ENCODE measurements at regions not wholly inside any gene's neighbourhood (a gene's known extent, or its start where the extent isn't known, plus 50 kb on each side); places are given as distances from the start of the nearest gene placed in this dataset.

DNA sequence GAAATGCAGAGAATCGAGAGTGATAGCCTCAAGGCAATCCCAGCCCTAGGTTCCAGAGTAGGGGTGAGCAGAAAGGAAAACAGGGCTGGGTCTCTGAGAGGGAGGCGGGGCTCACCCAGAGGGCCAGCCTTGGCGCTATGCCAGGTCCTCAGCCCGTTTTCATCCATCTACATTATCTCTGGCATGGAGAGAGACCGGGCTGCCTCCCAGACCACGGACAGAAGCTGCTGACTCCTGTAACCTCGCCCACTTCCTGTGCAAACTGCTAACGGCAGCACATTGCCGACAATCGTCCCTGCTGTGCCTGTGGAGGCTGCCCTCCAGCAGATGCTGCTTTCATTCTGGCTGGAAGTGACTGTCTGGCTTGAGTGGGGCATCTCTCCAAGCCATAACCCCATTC is 569.1 kb downstream of the NPHP4 start:
- DNase-seq (ENCODE audit: low spot score), result no peak

DNA sequence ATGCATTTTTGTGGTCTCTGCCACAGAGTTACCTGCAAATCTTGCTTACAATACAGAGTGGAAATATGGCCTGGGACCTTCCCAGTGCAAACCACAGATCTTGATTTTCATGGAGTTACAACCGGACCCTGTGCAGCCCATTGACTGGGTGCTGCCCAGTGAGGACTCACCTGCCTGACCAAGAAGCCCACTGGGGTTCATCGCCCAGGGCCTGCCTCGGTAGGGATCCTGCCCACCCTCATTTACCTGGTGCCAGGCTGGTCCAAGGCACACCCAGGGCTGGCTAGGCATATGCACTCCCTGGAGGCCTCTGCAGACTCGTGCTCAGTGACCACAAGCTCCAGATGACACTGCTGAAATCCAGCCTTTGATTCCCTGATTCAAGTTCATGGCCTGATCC is 572.7 kb downstream of the NPHP4 start:
- no peak for DNase-seq (ENCODE audit: low spot score)

DNA sequence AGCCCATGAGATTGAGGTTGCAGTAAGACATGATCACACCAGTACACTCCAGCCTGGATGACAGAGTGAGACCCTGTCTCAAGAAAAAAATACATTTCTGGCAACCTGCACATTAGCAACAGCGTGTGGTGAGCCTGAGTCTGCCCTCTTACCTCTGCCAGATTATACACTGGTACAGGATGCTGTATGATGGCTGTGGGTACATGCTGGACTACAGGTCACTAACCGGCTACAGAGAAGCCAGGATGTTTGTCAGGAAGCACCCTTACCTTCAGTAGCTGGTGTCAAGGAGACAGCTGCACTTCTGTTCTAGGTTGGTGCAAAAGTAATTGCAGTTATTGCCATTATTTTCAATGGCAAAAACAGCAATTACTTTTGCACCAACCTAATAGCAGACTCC is 575.7 kb downstream of the NPHP4 start:
- DNase-seq (ENCODE audit: low spot score), result no peak

DNA sequence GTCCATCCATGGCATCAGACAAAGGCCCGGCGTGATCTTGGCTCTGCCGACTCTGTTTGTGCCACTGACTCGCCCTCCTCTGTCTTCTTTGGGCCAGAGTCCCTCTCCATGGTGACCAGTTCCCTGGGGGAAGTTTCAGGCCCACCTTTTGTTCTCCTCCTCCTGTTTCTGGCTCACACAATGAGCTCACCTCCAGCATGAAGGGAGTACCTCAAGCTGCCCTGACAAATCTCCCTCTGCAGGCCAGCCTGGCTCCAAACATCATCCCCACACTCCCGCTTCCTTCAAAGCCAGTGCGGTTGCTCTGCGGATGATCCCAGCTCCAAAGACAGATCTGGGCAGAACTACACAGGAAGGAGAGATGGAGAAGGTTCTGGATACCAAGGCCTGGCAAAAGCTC is 576.6 kb downstream of the NPHP4 start:
- no peak for DNase-seq (ENCODE audit: low spot score)

DNA sequence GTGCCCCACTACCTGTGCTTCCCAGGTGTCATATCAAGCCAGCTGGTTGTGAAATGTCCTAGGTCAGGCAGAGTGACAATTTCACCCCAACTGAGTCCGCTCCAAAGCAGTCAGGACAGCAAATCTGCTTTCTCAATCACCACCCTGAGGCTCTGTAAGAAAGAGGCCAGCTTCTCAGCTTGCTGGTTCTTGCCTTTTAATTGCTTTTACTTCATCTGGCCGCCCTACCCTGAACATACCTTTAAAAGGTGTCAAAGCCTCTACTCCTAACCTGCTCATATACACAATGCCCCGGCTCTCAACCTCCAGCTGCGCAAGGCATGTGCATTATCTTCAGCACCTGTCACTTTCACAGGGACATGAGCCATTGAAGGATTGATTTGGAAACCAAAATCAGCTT is 581.6 kb downstream of the NPHP4 start:
- DNase-seq (ENCODE audit: low spot score), result no peak

DNA sequence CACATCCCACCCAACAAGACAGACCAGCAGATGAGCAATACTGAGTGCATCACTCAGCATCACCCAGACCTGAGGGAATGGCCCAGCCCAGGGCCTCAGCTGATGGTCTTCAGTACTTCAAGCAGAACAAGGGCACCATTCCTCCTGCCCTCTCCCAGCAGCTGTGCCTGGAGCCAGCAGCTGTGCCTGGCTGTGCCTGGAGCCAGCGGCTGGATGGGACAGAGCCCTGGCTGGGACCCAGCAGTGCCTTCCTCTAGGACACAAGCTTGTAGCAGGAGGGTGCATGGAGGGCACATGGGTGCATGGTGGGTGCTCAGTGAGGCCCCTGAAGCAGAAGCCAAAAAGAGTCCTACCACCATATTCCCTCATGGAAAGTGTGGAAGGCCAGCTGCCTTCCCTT is 583.8 kb downstream of the NPHP4 start:
- no peak for DNase-seq (ENCODE audit: low spot score)

DNA sequence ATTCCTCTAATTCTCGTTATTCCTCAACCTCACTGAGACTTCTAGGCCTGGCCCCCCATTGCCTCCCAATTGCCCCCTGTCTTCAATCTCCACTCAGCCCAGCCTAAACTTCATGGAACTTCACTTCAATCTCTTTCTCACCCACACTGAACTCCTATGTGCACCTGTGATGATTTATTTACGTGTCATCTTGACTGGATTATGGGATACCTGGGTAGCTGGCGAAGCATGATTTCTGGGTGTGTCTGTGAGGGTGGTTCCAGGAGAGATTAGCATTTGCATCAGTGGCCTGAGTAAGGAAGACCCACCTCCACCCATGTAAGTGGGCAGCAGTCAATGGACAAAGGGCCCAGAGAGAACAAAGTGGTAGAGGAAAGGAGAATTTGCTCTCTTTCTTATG is 587.0 kb downstream of the NPHP4 start:
- DNase-seq (ENCODE audit: low spot score), result no peak

DNA sequence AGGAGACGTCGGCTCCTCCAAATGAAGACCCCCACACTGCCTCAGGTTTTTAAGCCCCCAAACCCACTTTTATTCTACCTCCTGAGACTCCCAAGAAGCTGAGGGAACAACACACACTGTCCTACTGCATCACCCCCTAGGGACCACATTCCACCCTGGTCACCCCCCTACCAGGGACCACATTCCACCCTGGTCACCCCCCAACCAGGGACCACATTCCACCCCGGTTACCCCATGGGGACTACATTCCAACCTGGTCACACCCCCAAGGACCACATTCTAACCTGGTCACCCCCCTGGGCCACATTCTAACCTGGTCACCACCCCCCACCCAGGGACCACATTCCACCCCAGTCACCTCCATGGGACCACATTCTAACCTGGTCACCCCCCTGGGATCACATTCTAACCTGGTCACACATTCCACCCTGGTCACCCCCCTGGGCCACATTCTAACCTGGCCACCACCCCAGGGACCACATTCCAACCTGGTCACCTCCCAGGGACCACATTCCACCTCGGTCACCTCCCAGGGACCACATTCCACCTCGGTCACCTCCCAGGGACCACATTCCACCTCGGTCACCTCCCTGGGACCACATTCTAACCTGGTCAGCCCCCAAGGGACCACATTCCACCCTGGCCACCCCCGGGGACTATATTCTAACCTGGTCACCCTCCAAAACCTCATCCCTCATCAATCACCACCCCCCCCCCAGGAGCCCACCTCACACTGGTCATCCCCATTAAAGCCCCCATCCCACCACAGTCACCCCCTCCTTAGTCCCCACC is 587.6 kb downstream of the NPHP4 start:
- no peak for DNase-seq (ENCODE audit: low spot score)

DNA sequence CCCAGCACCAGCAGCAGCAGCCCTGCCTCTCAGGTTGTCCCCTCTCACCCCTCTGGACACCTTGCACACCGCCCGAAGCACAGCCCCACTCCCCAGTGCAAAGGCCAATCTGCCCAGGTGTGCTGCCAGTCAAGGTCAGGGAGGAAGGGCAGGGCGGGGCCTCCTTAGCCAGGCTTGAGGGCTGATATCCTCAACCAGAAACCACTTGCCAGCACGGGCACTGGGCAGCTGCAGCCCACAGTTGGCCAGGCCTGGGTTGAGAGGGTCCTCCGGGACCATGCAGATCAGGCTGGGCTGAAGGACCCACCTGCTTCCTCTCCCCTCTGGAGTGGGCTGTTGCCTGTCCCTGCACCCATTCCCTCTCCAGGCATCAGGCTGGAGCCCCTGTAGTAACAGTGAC is 588.3 kb downstream of the NPHP4 start:
- no peak for DNase-seq (ENCODE audit: low spot score)

DNA sequence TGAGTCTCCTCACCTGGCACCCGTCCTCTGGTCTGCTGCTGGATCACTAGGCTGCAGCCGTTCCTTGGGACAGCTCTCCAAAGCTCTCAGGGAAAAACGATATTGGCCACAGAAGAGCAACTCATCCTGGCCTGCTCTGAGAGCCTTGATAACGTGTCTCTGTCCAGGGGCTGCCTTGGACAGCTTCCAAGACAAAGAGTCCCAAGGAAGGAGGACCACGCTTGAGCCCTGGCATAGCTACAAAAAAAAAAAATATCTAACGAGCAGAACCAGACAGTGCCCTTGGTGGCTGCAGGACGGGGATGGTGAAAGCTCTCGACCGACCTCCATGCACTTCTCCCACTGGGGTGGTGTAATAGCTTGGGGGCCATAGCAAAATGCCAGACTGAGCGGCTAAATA is 589.6 kb downstream of the NPHP4 start:
- DNase-seq (ENCODE audit: low spot score), result no peak

DNA sequence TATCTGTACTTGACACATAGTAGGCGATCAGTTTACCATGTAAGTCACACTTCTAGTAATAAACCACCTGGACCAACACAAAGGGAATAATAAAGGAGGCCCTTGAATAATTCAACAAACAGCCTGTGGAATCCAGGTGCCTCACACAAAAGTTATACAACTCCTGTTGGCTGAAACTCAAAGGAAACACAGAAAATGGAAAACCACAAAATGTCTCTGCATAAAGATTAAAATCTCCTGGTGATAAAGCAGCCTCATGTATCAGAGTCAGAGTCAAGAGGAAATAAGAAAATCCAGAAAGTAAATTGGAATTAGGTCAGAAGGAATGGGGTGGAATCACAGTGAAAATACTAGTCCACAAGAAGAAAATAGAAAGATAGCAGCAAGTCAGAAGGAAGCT is 592.5 kb downstream of the NPHP4 start:
- DNase-seq (ENCODE audit: low spot score), result no peak

DNA sequence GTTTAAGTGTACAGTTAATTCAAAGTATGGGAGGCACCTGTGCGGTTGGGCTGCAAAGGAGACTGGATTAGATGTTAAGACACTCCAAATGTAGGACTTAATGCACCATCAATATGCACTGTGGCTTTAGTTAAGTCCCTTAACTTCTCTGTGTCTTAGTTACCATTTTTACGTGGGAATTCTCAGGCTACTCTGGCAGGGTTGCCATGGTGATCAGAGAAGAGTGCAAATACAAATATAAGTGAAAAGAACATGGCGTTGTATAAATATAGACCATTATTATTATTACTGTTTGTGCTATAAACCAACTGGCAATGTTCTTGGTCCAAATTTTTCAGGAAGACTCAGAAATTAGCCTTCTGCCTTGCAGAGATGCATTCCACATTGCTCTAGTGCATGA is 595.6 kb downstream of the NPHP4 start:
- DNase-seq (ENCODE audit: low spot score), result no peak

DNA sequence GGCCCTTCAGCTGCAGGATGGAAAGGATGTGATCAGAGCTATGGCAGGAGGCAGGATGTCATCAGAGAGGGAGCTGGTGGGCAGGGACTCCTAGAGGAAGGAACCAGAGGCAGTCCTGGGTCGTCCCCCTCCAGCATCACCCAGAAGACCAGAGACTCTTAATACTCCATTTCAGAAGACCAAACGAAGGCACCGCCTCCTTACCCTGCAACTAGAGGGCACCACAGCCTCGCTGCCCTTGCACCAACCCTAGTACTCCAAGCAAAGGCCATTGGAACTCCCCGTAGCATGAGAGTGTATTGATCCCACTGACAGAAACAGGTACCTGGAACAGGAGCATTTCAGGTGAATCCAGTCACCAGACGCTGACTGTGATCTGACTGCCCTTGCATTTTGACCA is 598.1 kb downstream of the NPHP4 start:
- DNase-seq (ENCODE audit: low spot score), result no peak

DNA sequence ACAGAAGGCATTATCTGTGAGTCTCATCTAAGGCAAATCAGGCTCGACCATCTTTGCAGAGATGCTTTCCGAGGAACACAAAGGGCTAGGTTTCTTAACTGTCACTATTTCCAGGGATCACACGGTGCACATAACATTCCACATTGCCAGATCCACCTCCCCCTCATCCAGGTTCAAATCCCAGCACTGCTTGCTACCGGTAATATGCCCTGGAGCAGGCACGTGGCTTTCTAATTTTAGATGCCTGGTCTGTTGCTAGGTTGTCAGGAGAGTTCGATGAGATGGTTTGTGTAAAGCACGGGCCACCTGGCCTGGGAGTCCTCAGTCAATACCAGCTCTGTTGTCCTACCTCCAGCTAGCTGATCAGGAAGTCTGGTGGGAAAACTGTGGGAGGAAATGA is 598.6 kb downstream of the NPHP4 start:
- no peak for DNase-seq (ENCODE audit: low spot score)

DNA sequence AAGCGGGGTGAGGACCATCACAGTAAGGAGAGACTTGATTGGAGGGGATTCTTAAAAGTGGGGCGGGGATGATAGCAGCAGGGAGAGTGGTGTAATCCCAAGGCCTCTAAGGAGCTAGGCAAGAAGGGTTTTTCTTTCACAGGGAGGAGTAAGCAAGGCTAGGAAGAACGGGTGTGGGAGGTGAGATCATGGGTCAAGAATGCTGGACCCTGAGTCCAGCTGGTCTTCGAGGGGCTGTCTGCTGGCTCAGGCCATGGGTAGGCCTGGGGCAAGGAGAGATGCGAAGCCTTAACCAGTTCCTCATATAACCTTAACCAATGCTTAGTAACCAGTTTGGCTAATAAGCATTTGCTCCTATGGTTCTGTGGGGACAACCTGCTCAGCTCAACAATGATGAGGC is 599.1 kb downstream of the NPHP4 start:
- no peak for DNase-seq (ENCODE audit: low spot score)

DNA sequence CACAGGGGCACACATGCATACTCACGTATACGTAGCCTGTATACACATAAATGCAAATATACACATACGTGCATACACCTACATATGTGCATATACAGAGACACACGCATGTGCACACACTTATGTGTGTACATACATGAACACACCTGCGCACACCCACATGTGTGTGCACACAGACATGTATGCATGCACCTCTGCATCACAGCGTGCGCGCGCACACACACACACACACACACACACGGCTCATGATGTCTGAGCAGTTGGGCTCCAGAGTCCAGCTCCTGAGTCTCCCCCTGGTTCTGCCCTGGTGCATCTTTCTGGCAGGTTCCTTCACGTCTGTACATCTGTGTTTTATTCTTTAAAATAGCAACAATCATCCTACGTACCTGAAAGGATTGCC is 600.5 kb downstream of the NPHP4 start:
- no peak for DNase-seq (ENCODE audit: low spot score)

DNA sequence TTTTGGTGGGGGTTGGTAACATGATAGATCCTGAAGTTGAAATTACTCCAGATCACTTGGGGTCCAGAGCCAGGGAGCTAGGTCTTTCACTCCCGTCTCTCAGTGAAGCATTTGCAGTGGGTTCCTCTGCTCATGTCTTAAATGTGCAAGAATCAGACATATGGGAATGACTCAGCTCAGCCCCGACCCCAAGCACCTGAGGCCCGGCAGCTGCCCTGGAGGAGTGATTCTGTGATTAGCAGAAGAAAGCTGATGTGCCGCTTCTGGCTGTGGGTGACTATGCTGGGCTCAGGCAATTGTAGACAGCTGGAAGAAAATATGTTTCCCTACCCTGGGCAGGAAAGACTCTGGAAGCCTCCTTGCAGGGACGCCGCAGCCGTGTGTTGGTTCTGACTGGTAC is 601.7 kb downstream of the NPHP4 start:
- no peak for DNase-seq (ENCODE audit: low spot score)

DNA sequence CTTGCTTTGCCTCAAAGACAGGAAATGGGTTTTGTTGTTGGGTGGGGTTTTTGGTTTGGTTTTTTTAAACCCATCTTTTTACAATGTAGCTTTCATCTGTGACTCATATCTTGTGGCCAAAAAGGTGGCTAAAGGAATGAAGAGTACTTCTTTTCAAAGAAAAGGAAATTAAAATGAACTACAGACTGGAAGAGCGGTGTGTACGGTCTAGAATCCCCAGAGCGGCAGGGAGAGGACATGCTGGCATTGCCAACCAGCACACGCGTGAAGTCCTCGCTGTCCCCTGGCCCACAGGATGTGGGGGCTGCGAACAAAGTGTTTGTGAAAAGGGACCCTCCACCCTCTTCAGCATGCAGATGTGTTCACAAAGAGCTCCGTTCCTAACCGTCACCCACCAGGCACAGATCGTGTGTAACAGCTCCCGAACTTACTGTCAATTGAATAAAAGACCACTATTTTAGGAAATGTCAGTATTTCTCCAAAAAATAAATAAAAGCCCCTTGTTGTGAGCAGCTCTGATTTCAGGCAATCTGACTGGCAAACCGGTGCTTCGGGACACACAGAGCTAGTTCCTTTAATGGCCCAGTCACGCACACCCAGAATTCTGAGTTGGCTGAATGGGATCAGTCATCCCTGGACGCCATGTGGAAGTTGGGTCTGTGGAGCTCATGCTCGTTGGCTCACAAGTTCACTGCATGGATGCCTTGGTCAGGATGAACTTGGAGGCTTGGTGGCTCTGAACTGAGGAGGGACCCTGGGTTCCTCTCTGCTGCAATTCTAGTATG is 602.9 kb downstream of the NPHP4 start:
- no peak for DNase-seq (ENCODE audit: low spot score)

DNA sequence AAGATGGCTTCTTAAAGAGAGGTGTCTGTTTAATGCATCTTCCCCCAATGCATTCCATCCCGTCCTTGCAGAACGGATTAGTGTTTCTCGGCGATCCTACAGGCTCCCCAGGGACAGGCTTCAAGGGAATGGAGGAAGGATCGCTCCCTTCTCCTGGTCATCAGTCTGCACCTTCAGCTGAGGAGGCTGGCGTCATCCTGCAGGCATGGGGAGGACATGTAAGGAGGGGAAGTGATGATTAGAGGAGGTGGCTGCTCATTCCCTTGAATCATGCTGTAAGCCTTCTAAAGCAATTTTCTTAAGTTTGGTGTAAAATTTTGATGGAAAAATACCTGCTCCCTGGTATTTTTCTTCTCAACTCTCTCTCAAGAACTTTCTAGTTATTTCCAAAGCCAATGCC is 603.6 kb downstream of the NPHP4 start:
- no peak for DNase-seq (ENCODE audit: low spot score)

DNA sequence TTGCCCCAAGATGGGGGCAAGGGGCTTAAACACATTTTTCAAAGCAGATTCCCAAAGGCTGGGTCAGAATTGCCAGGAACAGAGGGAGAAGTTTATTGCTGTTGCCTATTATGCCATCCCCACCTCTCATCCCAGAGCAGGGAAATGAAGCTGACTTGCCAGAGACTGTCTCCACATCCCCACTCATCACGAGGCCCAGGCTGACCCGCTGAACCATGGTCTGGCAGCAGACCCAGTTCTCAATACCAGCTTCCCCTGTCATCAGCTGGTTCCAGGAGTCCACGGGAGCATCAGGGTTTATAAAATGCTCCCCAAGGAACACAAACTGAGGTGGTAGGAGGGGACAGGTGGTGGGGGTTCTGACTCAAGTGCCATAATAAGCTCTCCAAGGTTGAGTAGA is 605.9 kb downstream of the NPHP4 start:
- DNase-seq (ENCODE audit: low spot score), result no peak

DNA sequence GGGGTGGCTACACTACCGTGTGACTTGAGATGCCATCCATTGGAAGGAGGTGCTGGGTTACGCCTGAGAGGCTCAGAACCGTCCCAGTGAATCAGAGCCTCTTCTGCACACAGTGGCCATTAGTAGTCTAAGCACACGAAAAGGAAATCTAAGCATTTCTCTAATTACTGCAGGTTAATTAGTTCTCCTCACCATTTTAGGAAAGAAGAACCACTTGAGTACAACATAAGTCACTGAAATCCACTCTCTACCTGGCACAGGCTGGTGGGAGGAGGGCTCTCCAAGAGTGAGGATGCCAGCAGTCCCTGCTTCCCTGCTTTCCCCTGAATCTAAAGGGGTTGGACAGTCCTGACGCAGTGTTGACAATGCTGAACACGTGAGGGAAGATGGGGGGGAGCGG is 606.3 kb downstream of the NPHP4 start:
- DNase-seq (ENCODE audit: low spot score), result no peak

DNA sequence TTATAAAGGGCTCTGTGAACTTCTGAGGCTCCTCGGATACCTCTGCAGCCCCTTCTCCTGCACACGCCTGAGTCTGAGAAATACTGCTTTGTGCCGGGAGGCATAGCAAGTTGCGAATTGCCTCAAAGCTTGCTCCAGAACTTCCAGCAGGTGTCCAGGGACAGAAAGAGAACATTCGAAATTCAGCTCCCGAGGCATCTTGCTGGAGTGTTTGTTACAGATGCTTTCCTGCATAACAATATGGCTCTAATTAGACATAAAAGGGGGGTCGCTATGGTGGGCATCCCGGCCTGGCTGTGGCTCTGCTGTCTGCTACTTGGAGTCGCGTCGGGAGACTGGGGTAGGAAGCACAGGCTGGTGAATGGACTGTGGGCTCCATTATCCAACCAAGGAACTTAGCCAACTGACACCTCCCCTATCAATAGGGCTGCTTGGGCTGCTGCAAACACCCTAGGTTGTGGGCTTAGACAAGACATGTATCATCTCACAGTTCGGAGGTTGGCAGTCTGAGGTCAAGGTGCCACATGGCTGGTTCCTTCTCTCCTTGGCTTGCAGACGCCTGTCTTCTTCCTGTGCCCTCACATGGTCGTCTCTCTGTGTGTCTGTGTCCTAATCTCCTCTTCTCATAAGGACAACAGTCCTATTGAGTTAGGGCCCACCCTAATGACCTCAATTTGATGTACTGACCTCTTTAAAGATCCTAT is 607.0 kb downstream of the NPHP4 start:
- no peak for DNase-seq (ENCODE audit: low spot score)

DNA sequence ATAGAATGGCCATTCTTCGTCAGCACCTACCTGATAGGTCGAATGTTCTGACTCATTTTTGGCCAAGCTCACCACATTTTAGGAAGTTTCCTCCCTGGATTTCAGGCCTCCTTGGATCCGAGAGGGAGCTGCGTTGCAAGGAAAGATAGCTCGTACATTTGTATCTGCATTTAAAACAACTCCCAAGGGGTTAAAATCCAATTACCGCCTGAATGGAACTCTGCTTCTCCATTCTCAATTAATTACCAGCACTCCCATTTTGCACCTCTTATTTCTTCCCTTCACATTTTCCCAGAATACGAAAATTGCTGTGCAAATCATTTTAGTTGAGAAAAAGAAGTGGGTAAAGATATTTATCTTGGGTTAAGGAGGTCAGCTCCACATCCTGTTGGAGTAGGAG is 610.7 kb downstream of the NPHP4 start:
- DNase-seq (ENCODE audit: low spot score), result no peak
